ENCODE measurements at regions not wholly inside any gene's neighbourhood (a gene's known extent, or its start where the extent isn't known, plus 50 kb on each side); places are given as distances from the start of the nearest gene placed in this dataset.

GRCh38 chr4:81904121-81904520 is 432.4 kb upstream of the RASGEF1B start:
- no peak for TF ChIP-seq CTCF (conservative IDR thresholded peaks at IDR 0.05 in 1 of 2, IDR thresholded peaks at IDR 0.05 in 1 of 2; ENCODE audit: low read depth in 1 of 2, low read length in 2 of 2)
- TF ChIP-seq EZH2 (IDR thresholded peaks at IDR 0.05; ENCODE audit: low read length, missing control alignments) = no peak
